ENCODE measurements at regions not wholly inside any gene's neighbourhood (a gene's known extent, or its start where the extent isn't known, plus 50 kb on each side); places are given as distances from the start of the nearest gene placed in this dataset.

- TF ChIP-seq GATA2 (IDR thresholded peaks at IDR 0.05; ENCODE audit: low read depth, low read length) (no peak), GATA3 (IDR thresholded peaks at IDR 0.05; ENCODE audit: low read depth, low read length) (no peak)
These were observed 501.2 kb upstream of the COBL start for GRCh38 chr7:51817694-51818225.

- TF ChIP-seq GATA3 (IDR thresholded peaks at IDR 0.05; ENCODE audit: low read depth, low read length) (no peak), GATA2 (IDR thresholded peaks at IDR 0.05; ENCODE audit: low read depth, low read length) (no peak)
These were observed 486.1 kb upstream of the COBL start for GRCh38 chr7:51802718-51803117.

GRCh38 chr7:51797371-51797770, 480.8 kb upstream of the COBL start:
- TF ChIP-seq GATA3 (IDR thresholded peaks at IDR 0.05; ENCODE audit: low read depth, low read length) (no peak), GATA2 (IDR thresholded peaks at IDR 0.05; ENCODE audit: low read depth, low read length) (no peak)

GRCh38 chr7:51792796-51793195, 476.2 kb upstream of the COBL start:
- TF ChIP-seq GATA2 (IDR thresholded peaks at IDR 0.05; ENCODE audit: low read depth, low read length) (no peak), GATA3 (IDR thresholded peaks at IDR 0.05; ENCODE audit: low read depth, low read length) (no peak)

- TF ChIP-seq GATA3 (IDR thresholded peaks at IDR 0.05; ENCODE audit: low read depth, low read length) (no peak), GATA2 (IDR thresholded peaks at IDR 0.05; ENCODE audit: low read depth, low read length) (no peak)
These were observed 472.9 kb upstream of the COBL start for GRCh38 chr7:51789489-51789888.

- no peak for TF ChIP-seq GATA3 (IDR thresholded peaks at IDR 0.05; ENCODE audit: low read depth, low read length)
- no peak for TF ChIP-seq GATA2 (IDR thresholded peaks at IDR 0.05; ENCODE audit: low read depth, low read length)
These were observed 469.7 kb upstream of the COBL start for GRCh38 chr7:51786284-51786683.

GRCh38 chr7:51785876-51786275, 469.3 kb upstream of the COBL start:
- TF ChIP-seq GATA3 (IDR thresholded peaks at IDR 0.05; ENCODE audit: low read depth, low read length) (no peak), GATA2 (IDR thresholded peaks at IDR 0.05; ENCODE audit: low read depth, low read length) (no peak)

GRCh38 chr7:51785171-51785570, 468.6 kb upstream of the COBL start:
- TF ChIP-seq GATA2 (IDR thresholded peaks at IDR 0.05; ENCODE audit: low read depth, low read length) (no peak), GATA3 (IDR thresholded peaks at IDR 0.05; ENCODE audit: low read depth, low read length) (no peak)

GRCh38 chr7:51783241-51783640, 466.6 kb upstream of the COBL start:
- no peak for TF ChIP-seq GATA2 (IDR thresholded peaks at IDR 0.05; ENCODE audit: low read depth, low read length)
- TF ChIP-seq GATA3 (IDR thresholded peaks at IDR 0.05; ENCODE audit: low read depth, low read length) = no peak

GRCh38 chr7:51778121-51778520, 461.5 kb upstream of the COBL start:
- TF ChIP-seq GATA2 (IDR thresholded peaks at IDR 0.05; ENCODE audit: low read depth, low read length) (no peak), GATA3 (IDR thresholded peaks at IDR 0.05; ENCODE audit: low read depth, low read length) (no peak)

- TF ChIP-seq GATA2 (IDR thresholded peaks at IDR 0.05; ENCODE audit: low read depth, low read length) (no peak), GATA3 (IDR thresholded peaks at IDR 0.05; ENCODE audit: low read depth, low read length) (no peak)
These were observed 457.6 kb upstream of the COBL start for GRCh38 chr7:51774178-51774577.

- TF ChIP-seq GATA3 (IDR thresholded peaks at IDR 0.05; ENCODE audit: low read depth, low read length) (no peak), GATA2 (IDR thresholded peaks at IDR 0.05; ENCODE audit: low read depth, low read length) (no peak)
These were observed 455.6 kb upstream of the COBL start for GRCh38 chr7:51772190-51772589.

- TF ChIP-seq GATA3 (IDR thresholded peaks at IDR 0.05; ENCODE audit: low read depth, low read length) = no peak
- no peak for TF ChIP-seq GATA2 (IDR thresholded peaks at IDR 0.05; ENCODE audit: low read depth, low read length)
These were observed 448.4 kb upstream of the COBL start for GRCh38 chr7:51764976-51765375.

GRCh38 chr7:51759985-51760384, 443.4 kb upstream of the COBL start:
- TF ChIP-seq GATA3 (IDR thresholded peaks at IDR 0.05; ENCODE audit: low read depth, low read length) (no peak), GATA2 (IDR thresholded peaks at IDR 0.05; ENCODE audit: low read depth, low read length) (no peak)

GRCh38 chr7:51757960-51758359, 441.4 kb upstream of the COBL start:
- TF ChIP-seq GATA3 (IDR thresholded peaks at IDR 0.05; ENCODE audit: low read depth, low read length) (no peak), GATA2 (IDR thresholded peaks at IDR 0.05; ENCODE audit: low read depth, low read length) (no peak)

- no peak for TF ChIP-seq GATA3 (IDR thresholded peaks at IDR 0.05; ENCODE audit: low read depth, low read length)
- TF ChIP-seq GATA2 (IDR thresholded peaks at IDR 0.05; ENCODE audit: low read depth, low read length) = no peak
These were observed 416.3 kb upstream of the COBL start for GRCh38 chr7:51732951-51733350.
